ENCODE measurements at regions not wholly inside any gene's neighbourhood (a gene's known extent, or its start where the extent isn't known, plus 50 kb on each side); places are given as distances from the start of the nearest gene placed in this dataset.

DNA sequence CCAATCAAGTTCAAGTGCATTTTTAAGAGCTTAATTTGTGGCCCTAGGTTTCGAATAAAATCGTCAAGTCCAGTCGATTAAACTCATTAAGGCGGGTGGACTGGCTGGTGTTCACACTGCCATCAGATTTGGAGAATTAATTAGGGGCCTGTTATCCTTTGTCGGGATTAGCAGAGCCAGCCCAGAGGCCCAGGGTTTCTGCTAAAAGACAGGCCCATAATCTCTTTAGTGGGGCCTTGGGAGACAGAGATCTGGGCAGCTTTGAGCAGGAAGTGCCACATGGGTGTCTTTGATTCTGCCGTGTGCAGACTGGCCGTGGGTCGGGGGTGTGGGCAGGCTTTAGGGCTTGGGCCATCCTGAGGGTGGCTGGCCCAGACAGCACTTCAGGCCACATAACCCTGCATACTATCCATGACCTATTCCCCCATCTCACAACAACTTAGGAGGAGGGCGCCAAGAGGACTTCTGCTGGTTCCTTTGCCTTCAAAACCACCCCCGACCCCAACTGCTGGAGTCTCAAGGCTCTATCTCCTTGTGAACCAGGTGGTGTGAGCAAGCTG, 94.7 kb downstream of the PLXNA1 start:
- TF ChIP-seq, protein P1, sequence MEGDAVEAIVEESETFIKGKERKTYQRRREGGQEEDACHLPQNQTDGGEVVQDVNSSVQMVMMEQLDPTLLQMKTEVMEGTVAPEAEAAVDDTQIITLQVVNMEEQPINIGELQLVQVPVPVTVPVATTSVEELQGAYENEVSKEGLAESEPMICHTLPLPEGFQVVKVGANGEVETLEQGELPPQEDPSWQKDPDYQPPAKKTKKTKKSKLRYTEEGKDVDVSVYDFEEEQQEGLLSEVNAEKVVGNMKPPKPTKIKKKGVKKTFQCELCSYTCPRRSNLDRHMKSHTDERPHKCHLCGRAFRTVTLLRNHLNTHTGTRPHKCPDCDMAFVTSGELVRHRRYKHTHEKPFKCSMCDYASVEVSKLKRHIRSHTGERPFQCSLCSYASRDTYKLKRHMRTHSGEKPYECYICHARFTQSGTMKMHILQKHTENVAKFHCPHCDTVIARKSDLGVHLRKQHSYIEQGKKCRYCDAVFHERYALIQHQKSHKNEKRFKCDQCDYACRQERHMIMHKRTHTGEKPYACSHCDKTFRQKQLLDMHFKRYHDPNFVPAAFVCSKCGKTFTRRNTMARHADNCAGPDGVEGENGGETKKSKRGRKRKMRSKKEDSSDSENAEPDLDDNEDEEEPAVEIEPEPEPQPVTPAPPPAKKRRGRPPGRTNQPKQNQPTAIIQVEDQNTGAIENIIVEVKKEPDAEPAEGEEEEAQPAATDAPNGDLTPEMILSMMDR (IDR thresholded peaks at IDR 0.05; ENCODE audit: borderline replicate concordance, extremely low read depth, low read length, poor library complexity, severe bottlenecking): no peak
- no peak for TF ChIP-seq EZH2 (IDR thresholded peaks at IDR 0.05; ENCODE audit: borderline replicate concordance, low read depth, low read length, severe bottlenecking)
